ENCODE measurements at regions not wholly inside any gene's neighbourhood (a gene's known extent, or its start where the extent isn't known, plus 50 kb on each side); places are given as distances from the start of the nearest gene placed in this dataset.

GRCh38 chr1:5572794-5573193 lies 419.4 kb downstream of the NPHP4 start:
- H3K4me3 ChIP-seq: no peak overlapping the region
- H3K4me1 ChIP-seq: no peaks in the 10 kb centered on the region
- no peaks in the 10 kb centered on the region for H3K27me3 ChIP-seq
- intact Hi-C loops (cut with DNase I): no loop called here
- no peak for DNase-seq (ENCODE audit: low spot score in 2 of 2)
- no peak overlapping the region for H3K27ac ChIP-seq
- no peaks in the 10 kb centered on the region for H3K36me3 ChIP-seq
- no peak for TF ChIP-seq CTCF (IDR thresholded peaks at IDR 0.05)
- no peaks in the 10 kb centered on the region for H3K9me3 ChIP-seq

GRCh38 chr1:5571861-5572401 lies 420.3 kb downstream of the NPHP4 start:
- Histone ChIP-seq H3K36me3 (no peaks in the 10 kb centered on the region), H3K9me3 (no peaks in the 10 kb centered on the region), H3K4me3 (no peak overlapping the region), H3K27me3 (no peaks in the 10 kb centered on the region), H3K4me1 (no peaks in the 10 kb centered on the region), H3K27ac (no peak overlapping the region)
- intact Hi-C loops (cut with DNase I): no loop called here
- DNase-seq (ENCODE audit: low spot score in 2 of 2): no peak
- no peak for TF ChIP-seq CTCF (IDR thresholded peaks at IDR 0.05)

- Histone ChIP-seq H3K9me3 (no peaks in the 10 kb centered on the region), H3K4me3 (no peak overlapping the region), H3K27me3 (no peaks in the 10 kb centered on the region), H3K4me1 (no peaks in the 10 kb centered on the region), H3K27ac (no peak overlapping the region), H3K36me3 (no peaks in the 10 kb centered on the region)
- intact Hi-C loops (cut with DNase I): no loop called here
- no peak for TF ChIP-seq CTCF (IDR thresholded peaks at IDR 0.05)
- no peak for DNase-seq (ENCODE audit: low spot score in 2 of 2)
Observed at GRCh38 chr1:5571438-5571837, 420.8 kb downstream of the NPHP4 start.

GRCh38 chr1:5570931-5571330 lies 421.3 kb downstream of the NPHP4 start:
- Histone ChIP-seq H3K9me3 (no peaks in the 10 kb centered on the region), H3K36me3 (no peaks in the 10 kb centered on the region), H3K4me3 (no peak overlapping the region), H3K27ac (no peak overlapping the region), H3K4me1 (no peaks in the 10 kb centered on the region), H3K27me3 (no peaks in the 10 kb centered on the region)
- no peak for DNase-seq (ENCODE audit: low spot score in 2 of 2)
- intact Hi-C loops (cut with DNase I): no loop called here
- TF ChIP-seq CTCF (IDR thresholded peaks at IDR 0.05): no peak

- no peak overlapping the region for H3K27ac ChIP-seq
- no peaks in the 10 kb centered on the region for H3K27me3 ChIP-seq
- no peak for DNase-seq (ENCODE audit: low spot score in 2 of 2)
- H3K36me3 ChIP-seq: no peaks in the 10 kb centered on the region
- H3K9me3 ChIP-seq: no peaks in the 10 kb centered on the region
- no peaks in the 10 kb centered on the region for H3K4me1 ChIP-seq
- intact Hi-C loops (cut with DNase I): no loop called here
- H3K4me3 ChIP-seq: no peak overlapping the region
- no peak for TF ChIP-seq CTCF (IDR thresholded peaks at IDR 0.05)
Observed at GRCh38 chr1:5568321-5568720, 423.9 kb downstream of the NPHP4 start.

GRCh38 chr1:5567839-5568238 lies 424.4 kb downstream of the NPHP4 start:
- Histone ChIP-seq H3K27me3 (no peaks in the 10 kb centered on the region), H3K9me3 (no peaks in the 10 kb centered on the region), H3K27ac (no peak overlapping the region), H3K4me1 (no peaks in the 10 kb centered on the region), H3K4me3 (no peak overlapping the region), H3K36me3 (no peaks in the 10 kb centered on the region)
- DNase-seq (ENCODE audit: low spot score in 2 of 2): no peak
- no peak for TF ChIP-seq CTCF (IDR thresholded peaks at IDR 0.05)
- intact Hi-C loops (cut with DNase I): no loop called here
